Endothelial cell (in vitro differentiated cells): ENCODE measurements at regions not wholly inside any gene's neighbourhood (a gene's known extent, or its start where the extent isn't known, plus 50 kb on each side); places are given as distances from the start of the nearest gene placed in this dataset.

ENCODE experiments used
- DNase-seq: peaks from one replicate; pipeline ENCODE4 v3.0.0; 2021; ENCODE audit warnings: low spot score
- H3K27ac Mint-ChIP-seq: one replicate; pipeline ENCODE4 v1.8.0; 2021; ENCODE audit warnings: mixed read lengths, inconsistent platforms; ENCODE audit not compliant: unreplicated experiment
- H3K27me3 Mint-ChIP-seq: one replicate; pipeline ENCODE4 v1.8.0; 2021; ENCODE audit warnings: mild to moderate bottlenecking, moderate library complexity, mixed read lengths, inconsistent platforms; ENCODE audit not compliant: unreplicated experiment
- H3K36me3 Mint-ChIP-seq: one replicate; pipeline ENCODE4 v1.8.0; 2021; ENCODE audit warnings: mild to moderate bottlenecking, low read depth, mixed read lengths, inconsistent platforms; ENCODE audit not compliant: unreplicated experiment
- H3K4me1 Mint-ChIP-seq: one replicate; pipeline ENCODE4 v1.8.0; 2021; ENCODE audit warnings: mild to moderate bottlenecking, mixed read lengths, inconsistent platforms; ENCODE audit not compliant: unreplicated experiment
- H3K4me3 Mint-ChIP-seq: one replicate; pipeline ENCODE4 v1.8.0; 2021; ENCODE audit warnings: mild to moderate bottlenecking, mixed read lengths, inconsistent platforms; ENCODE audit not compliant: unreplicated experiment
- H3K9me3 Mint-ChIP-seq: one replicate; pipeline ENCODE4 v1.8.0; 2021; ENCODE audit warnings: mixed read lengths, inconsistent platforms; ENCODE audit not compliant: unreplicated experiment
- CTCF ChIP-seq: fragments of 200-600 bp; sonication (generic); IDR thresholded peaks from one replicate; pipeline ENCODE4 v1.5.0; 2021; ENCODE audit warnings: antibody characterized with exemption; ENCODE audit not compliant: unreplicated experiment

- no peak overlapping the region for H3K4me3 Mint-ChIP-seq
- TF ChIP-seq CTCF: no peak
- H3K9me3 Mint-ChIP-seq: no peaks in the 10 kb centered on the region
- no peak for DNase-seq
- H3K27me3 Mint-ChIP-seq: peaks cover 3% of the 10 kb centered on the region
- no peak overlapping the region for H3K27ac Mint-ChIP-seq
- no peaks in the 10 kb centered on the region for H3K36me3 Mint-ChIP-seq
- no peaks in the 10 kb centered on the region for H3K4me1 Mint-ChIP-seq
Measured at GRCh38 chr7:113232885-113233284, 114.5 kb upstream of the SMIM30 start.

- H3K27me3 Mint-ChIP-seq: peaks cover 1% of the 10 kb centered on the region
- no peak for DNase-seq
- H3K27ac Mint-ChIP-seq: no peak overlapping the region
- no peaks in the 10 kb centered on the region for H3K4me1 Mint-ChIP-seq
- no peaks in the 10 kb centered on the region for H3K9me3 Mint-ChIP-seq
- no peaks in the 10 kb centered on the region for H3K36me3 Mint-ChIP-seq
- no peak for TF ChIP-seq CTCF
- H3K4me3 Mint-ChIP-seq: no peak overlapping the region
Measured at GRCh38 chr7:113230691-113231090, 112.3 kb upstream of the SMIM30 start.

GRCh38 chr7:113217314-113217713 is 99.0 kb upstream of the SMIM30 start:
- DNase-seq: no peak
- Mint-ChIP-seq H3K36me3 (no peaks in the 10 kb centered on the region), H3K9me3 (no peaks in the 10 kb centered on the region), H3K27ac (no peak overlapping the region), H3K27me3 (no peaks in the 10 kb centered on the region), H3K4me3 (no peak overlapping the region), H3K4me1 (peaks cover 3% of the 10 kb centered on the region)
- TF ChIP-seq CTCF: no peak

- Mint-ChIP-seq H3K9me3 (no peaks in the 10 kb centered on the region), H3K36me3 (no peaks in the 10 kb centered on the region), H3K4me3 (no peak overlapping the region), H3K27ac (no peak overlapping the region), H3K4me1 (peaks cover 3% of the 10 kb centered on the region), H3K27me3 (no peaks in the 10 kb centered on the region)
- TF ChIP-seq CTCF: no peak
- no peak for DNase-seq
Measured at GRCh38 chr7:113216038-113216437, 97.7 kb upstream of the SMIM30 start.

- no peak for DNase-seq
- Mint-ChIP-seq H3K4me1 (no peaks in the 10 kb centered on the region), H3K27me3 (no peaks in the 10 kb centered on the region), H3K9me3 (no peaks in the 10 kb centered on the region), H3K4me3 (no peak overlapping the region), H3K36me3 (no peaks in the 10 kb centered on the region), H3K27ac (no peak overlapping the region)
- no peak for TF ChIP-seq CTCF
Measured at GRCh38 chr7:113209449-113210203, 91.3 kb upstream of the SMIM30 start.
